ENCODE measurements at regions not wholly inside any gene's neighbourhood (a gene's known extent, or its start where the extent isn't known, plus 50 kb on each side); places are given as distances from the start of the nearest gene placed in this dataset.

DNA sequence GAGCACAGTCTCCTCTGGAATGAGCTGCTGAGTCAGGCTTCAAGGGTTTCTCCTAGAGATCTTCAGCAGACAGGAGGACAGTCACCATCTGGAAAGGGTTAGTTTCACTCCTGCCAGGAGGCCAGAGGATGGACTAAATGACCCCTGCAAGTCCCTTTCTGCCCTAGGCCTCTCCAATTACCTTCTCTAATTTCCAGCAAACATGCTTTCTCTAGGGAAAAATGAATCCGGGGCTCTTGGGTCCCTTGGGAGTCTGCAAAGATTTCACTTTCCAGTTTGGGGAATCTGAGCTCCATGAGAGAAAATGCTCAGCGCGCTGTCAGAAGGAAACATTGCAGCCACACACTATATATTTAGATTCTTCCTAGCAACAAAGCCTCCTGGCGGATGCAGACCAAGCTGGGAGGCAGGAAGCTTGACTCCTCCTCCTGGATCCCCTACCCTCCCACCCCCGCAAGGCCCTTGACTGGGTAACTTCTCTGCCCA, 184.4 kb upstream of the CCND2 start:
- DNase-seq (ENCODE audit: low spot score), result no peak
- ChIA-PET CTCF (no interaction called here), POLR2A (ENCODE audit: low non-redundant PET) (no interaction called here)
- TF ChIP-seq CTCF (conservative IDR thresholded peaks at IDR 0.05; ENCODE audit: low read depth), result no peak
- no peak overlapping the region for H3K27ac ChIP-seq

DNA sequence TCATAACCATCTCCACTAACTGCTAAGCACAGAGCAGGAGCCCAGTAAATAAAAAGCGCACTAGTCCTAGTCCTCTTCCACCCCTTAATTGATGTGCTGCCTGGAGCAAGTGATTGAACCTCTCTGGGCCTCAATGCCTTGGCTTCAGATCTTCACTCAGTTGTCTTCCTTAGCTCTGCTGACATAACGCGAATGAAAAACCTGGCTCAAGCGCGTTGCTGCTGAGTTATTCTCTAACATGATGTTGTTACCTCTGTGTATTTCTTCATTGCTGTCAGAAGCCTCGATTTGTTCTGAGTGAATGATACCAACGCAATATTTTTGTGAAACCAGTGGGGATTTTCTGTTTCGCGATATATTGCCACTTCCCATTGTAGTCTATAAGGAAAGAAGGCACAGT, 185.1 kb upstream of the CCND2 start:
- ChIA-PET POLR2A (ENCODE audit: low non-redundant PET) (no interaction called here), CTCF (no interaction called here)
- no peak for TF ChIP-seq CTCF (conservative IDR thresholded peaks at IDR 0.05; ENCODE audit: low read depth)
- H3K27ac ChIP-seq, result no peak overlapping the region
- no peak for DNase-seq (ENCODE audit: low spot score)

DNA sequence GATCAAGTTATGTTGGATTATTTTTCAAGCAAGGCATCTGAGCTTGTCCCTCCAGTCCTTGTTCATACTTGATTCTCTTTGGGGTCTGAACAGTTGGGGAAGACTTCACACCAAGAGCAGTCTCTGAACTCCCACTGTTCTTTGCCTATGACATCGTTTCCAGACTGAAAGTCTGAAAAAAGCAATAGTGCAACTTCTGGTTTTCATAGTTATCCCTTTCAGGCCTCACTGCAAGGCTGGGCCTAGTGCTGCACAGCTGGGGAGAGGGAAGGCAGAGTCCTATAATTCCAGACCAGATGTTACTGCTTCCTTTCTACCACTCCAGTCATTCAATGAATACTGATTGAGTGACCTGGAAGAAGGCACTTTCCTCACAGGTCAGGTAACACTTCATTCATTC, 187.1 kb upstream of the CCND2 start:
- no peak overlapping the region for H3K27ac ChIP-seq
- ChIA-PET POLR2A (ENCODE audit: low non-redundant PET) (no interaction called here), CTCF (interaction anchor here (0.6 kb wide), 1 partner anchor 53 kb away, joined by 3 read pairs; no protein-coding TSS in a partner anchor)
- TF ChIP-seq CTCF (conservative IDR thresholded peaks at IDR 0.05; ENCODE audit: low read depth), result no peak
- no peak for DNase-seq (ENCODE audit: low spot score)

- POLR2A ChIA-PET (ENCODE audit: low non-redundant PET), result interaction anchor here (0.5 kb wide), 1 partner anchor 90 kb away, joined by 5 read pairs; no protein-coding TSS in a partner anchor
- CTCF ChIA-PET, result no interaction called here
- no peak for DNase-seq (ENCODE audit: low spot score)
- no peak for TF ChIP-seq CTCF (conservative IDR thresholded peaks at IDR 0.05; ENCODE audit: low read depth)
- H3K27ac ChIP-seq, result no peak overlapping the region
Observed at GRCh38 chr12:4084573-4084972, 189.0 kb upstream of the CCND2 start.

DNA sequence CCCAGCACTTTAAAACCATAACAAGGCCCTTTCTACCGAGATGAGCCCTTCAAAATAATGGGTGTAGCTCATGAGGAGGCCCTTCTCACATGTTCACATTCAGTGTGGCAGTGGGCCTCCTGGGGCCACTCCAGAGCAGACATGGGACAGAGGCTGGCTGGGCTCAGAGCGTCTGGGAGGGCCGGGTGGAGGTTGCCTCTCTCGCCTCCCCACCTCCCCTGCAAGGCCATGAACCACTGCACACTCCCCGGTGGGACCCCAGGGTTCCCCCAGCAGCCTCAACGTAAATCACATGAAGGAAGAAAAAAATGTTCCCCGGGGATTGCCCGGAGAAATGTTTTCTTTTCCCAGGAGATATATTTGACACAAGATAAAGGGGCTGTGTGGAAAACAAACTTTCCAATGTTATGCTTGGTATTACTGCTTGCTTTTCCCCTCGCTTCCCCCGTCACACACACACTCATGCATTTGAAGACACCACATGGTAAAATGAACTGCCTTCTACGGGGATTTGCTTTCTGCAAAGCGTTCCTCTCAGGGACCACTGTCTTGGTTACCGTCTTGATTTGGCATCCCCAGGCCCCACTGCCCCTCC, 190.7 kb upstream of the CCND2 start:
- CTCF ChIA-PET, result no interaction called here
- H3K27ac ChIP-seq, result no peak overlapping the region
- POLR2A ChIA-PET (ENCODE audit: low non-redundant PET), result no interaction called here
- TF ChIP-seq CTCF (conservative IDR thresholded peaks at IDR 0.05; ENCODE audit: low read depth), result no peak
- DNase-seq (ENCODE audit: low spot score), result no peak

DNA sequence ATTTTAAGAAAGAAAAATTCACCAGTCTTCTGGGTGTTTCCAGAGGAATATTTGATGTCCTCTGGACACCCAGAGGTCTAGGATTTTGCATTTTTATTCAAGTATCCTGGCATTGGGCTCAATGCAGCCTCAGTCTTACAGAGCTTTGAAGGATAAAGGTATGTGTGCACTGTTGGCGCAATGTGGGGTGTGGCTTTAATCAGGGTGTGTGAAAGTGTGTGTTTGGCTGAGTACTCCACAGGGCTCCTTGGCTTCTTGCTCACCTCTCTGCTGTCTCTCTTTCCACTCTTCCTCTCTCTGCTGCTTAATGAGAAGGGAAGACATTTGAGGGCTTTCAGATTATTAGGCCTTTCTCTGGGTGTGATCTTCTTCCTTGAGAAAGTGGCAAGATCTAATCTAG, 193.3 kb upstream of the CCND2 start:
- TF ChIP-seq CTCF (conservative IDR thresholded peaks at IDR 0.05; ENCODE audit: low read depth), result no peak
- ChIA-PET POLR2A (ENCODE audit: low non-redundant PET) (no interaction called here), CTCF (no interaction called here)
- DNase-seq (ENCODE audit: low spot score), result no peak
- no peak overlapping the region for H3K27ac ChIP-seq
